ENCODE measurements at regions not wholly inside any gene's neighbourhood (a gene's known extent, or its start where the extent isn't known, plus 50 kb on each side); places are given as distances from the start of the nearest gene placed in this dataset.

GRCh38 chr21:19937619-19938018 is 1060.6 kb upstream of the NCAM2 start:
- H3K4me3 Mint-ChIP-seq: no peak overlapping the region
- intact Hi-C loops (cut with micrococcal nuclease): no loop called here

GRCh38 chr21:19941626-19942025 is 1056.6 kb upstream of the NCAM2 start:
- no peak for ATAC-seq
- peaks cover 6% of the 10 kb centered on the region for H3K9me3 Mint-ChIP-seq
- no peaks in the 10 kb centered on the region for H3K4me1 Mint-ChIP-seq (ENCODE audit: low read depth)
- H3K36me3 Mint-ChIP-seq (ENCODE audit: low read depth): no peaks in the 10 kb centered on the region
- POLR2A ChIA-PET: no interaction called here
- no peak overlapping the region for H3K27ac Mint-ChIP-seq
- no peak overlapping the region for H3K4me3 Mint-ChIP-seq
- intact Hi-C loops (cut with micrococcal nuclease): no loop called here
- DNase-seq: no peak
- TF ChIP-seq CTCF (IDR thresholded peaks at IDR 0.05): no peak
- CTCF ChIA-PET: no interaction called here
- H3K27me3 Mint-ChIP-seq: no peaks in the 10 kb centered on the region

More at GRCh38 chr21:19937619-19938018, 1060.6 kb upstream of the NCAM2 start:
- Mint-ChIP-seq H3K27me3 (no peaks in the 10 kb centered on the region), H3K4me1 (ENCODE audit: low read depth) (no peaks in the 10 kb centered on the region), H3K9me3 (peaks cover 11% of the 10 kb centered on the region), H3K27ac (no peak overlapping the region), H3K36me3 (ENCODE audit: low read depth) (no peaks in the 10 kb centered on the region)
- DNase-seq (no peak), ATAC-seq (no peak)
- ChIA-PET CTCF (no interaction called here), POLR2A (interaction anchor here (0.6 kb wide), 1 partner anchor 1342 kb away, joined by 3 read pairs; no protein-coding TSS in a partner anchor)
- TF ChIP-seq CTCF (IDR thresholded peaks at IDR 0.05): no peak

- ATAC-seq: no peak
- TF ChIP-seq CTCF (IDR thresholded peaks at IDR 0.05): no peak
- ChIA-PET POLR2A (no interaction called here), CTCF (no interaction called here)
- DNase-seq: no peak
- Mint-ChIP-seq H3K4me3 (no peak overlapping the region), H3K36me3 (ENCODE audit: low read depth) (no peaks in the 10 kb centered on the region), H3K9me3 (peaks cover 6% of the 10 kb centered on the region), H3K27ac (no peak overlapping the region), H3K27me3 (no peaks in the 10 kb centered on the region), H3K4me1 (ENCODE audit: low read depth) (no peaks in the 10 kb centered on the region)
- intact Hi-C loops (cut with micrococcal nuclease): no loop called here
Measured at GRCh38 chr21:19950347-19950746, 1047.9 kb upstream of the NCAM2 start.

GRCh38 chr21:19969156-19969555 is 1029.1 kb upstream of the NCAM2 start:
- ChIA-PET CTCF (no interaction called here), POLR2A (no interaction called here)
- Mint-ChIP-seq H3K27ac (no peak overlapping the region), H3K9me3 (peaks cover 18% of the 10 kb centered on the region), H3K27me3 (no peaks in the 10 kb centered on the region), H3K36me3 (ENCODE audit: low read depth) (no peaks in the 10 kb centered on the region), H3K4me3 (no peak overlapping the region), H3K4me1 (ENCODE audit: low read depth) (no peaks in the 10 kb centered on the region)
- no peak for TF ChIP-seq CTCF (IDR thresholded peaks at IDR 0.05)
- intact Hi-C loops (cut with micrococcal nuclease): no loop called here
- no peak for DNase-seq
- no peak for ATAC-seq

GRCh38 chr21:19981938-19982337 is 1016.3 kb upstream of the NCAM2 start:
- ChIA-PET POLR2A (no interaction called here), CTCF (no interaction called here)
- intact Hi-C loops (cut with micrococcal nuclease): no loop called here
- TF ChIP-seq CTCF (IDR thresholded peaks at IDR 0.05): no peak
- Mint-ChIP-seq H3K27me3 (no peaks in the 10 kb centered on the region), H3K27ac (no peak overlapping the region), H3K4me1 (ENCODE audit: low read depth) (no peaks in the 10 kb centered on the region), H3K4me3 (no peak overlapping the region), H3K9me3 (peaks cover 6% of the 10 kb centered on the region), H3K36me3 (ENCODE audit: low read depth) (no peaks in the 10 kb centered on the region)
- ATAC-seq (no peak), DNase-seq (no peak)
